ENCODE measurements at regions not wholly inside any gene's neighbourhood (a gene's known extent, or its start where the extent isn't known, plus 50 kb on each side); places are given as distances from the start of the nearest gene placed in this dataset.

- ATAC-seq, result no peak
Measured at GRCh38 chr13:50668691-50669271, 174.7 kb downstream of the DLEU7 start.

GRCh38 chr13:50670272-50670671 is 173.2 kb downstream of the DLEU7 start:
- no peak for ATAC-seq

- no peak for ATAC-seq
Measured at GRCh38 chr13:50670847-50671496, 172.5 kb downstream of the DLEU7 start.

GRCh38 chr13:50671497-50671850 is 172.0 kb downstream of the DLEU7 start:
- no peak for ATAC-seq

- no peak for ATAC-seq
Measured at GRCh38 chr13:50672025-50672424, 171.5 kb downstream of the DLEU7 start.

- ATAC-seq, result no peak
Measured at GRCh38 chr13:50675651-50676050, 167.8 kb downstream of the DLEU7 start.

- no peak for ATAC-seq
Measured at GRCh38 chr13:50676602-50677001, 166.9 kb downstream of the DLEU7 start.

GRCh38 chr13:50677258-50677657 is 166.2 kb downstream of the DLEU7 start:
- no peak for ATAC-seq

GRCh38 chr13:50677687-50678463 is 165.6 kb downstream of the DLEU7 start:
- no peak for ATAC-seq

- ATAC-seq, result no peak
Measured at GRCh38 chr13:50678464-50679162, 164.9 kb downstream of the DLEU7 start.

- no peak for ATAC-seq
Measured at GRCh38 chr13:50679321-50679720, 164.2 kb downstream of the DLEU7 start.

- no peak for ATAC-seq
Measured at GRCh38 chr13:50682002-50682401, 161.5 kb downstream of the DLEU7 start.

- no peak for ATAC-seq
Measured at GRCh38 chr13:50682966-50683365, 160.5 kb downstream of the DLEU7 start.

GRCh38 chr13:50684366-50684765 is 159.1 kb downstream of the DLEU7 start:
- no peak for ATAC-seq

- ATAC-seq, result no peak
Measured at GRCh38 chr13:50685491-50685890, 158.0 kb downstream of the DLEU7 start.

GRCh38 chr13:50685956-50686355 is 157.5 kb downstream of the DLEU7 start:
- no peak for ATAC-seq

- ATAC-seq, result no peak
Measured at GRCh38 chr13:50686551-50686950, 156.9 kb downstream of the DLEU7 start.

- no peak for ATAC-seq
Measured at GRCh38 chr13:50687545-50687944, 155.9 kb downstream of the DLEU7 start.

- no peak for ATAC-seq
Measured at GRCh38 chr13:50690006-50690405, 153.5 kb downstream of the DLEU7 start.

GRCh38 chr13:50691176-50691680 is 152.3 kb downstream of the DLEU7 start:
- no peak for ATAC-seq

GRCh38 chr13:50691681-50692263 is 151.7 kb downstream of the DLEU7 start:
- ATAC-seq, result no peak

GRCh38 chr13:50692396-50692915 is 151.0 kb downstream of the DLEU7 start:
- no peak for ATAC-seq

GRCh38 chr13:50693727-50694126 is 149.8 kb downstream of the DLEU7 start:
- no peak for ATAC-seq
